ENCODE measurements at regions not wholly inside any gene's neighbourhood (a gene's known extent, or its start where the extent isn't known, plus 50 kb on each side); places are given as distances from the start of the nearest gene placed in this dataset.

GRCh38 chr3:96000966-96001365 lies 813.4 kb upstream of the EPHA6 start:
- Mint-ChIP-seq H3K4me3 (no peak overlapping the region), H3K27ac (no peak overlapping the region), H3K4me1 (ENCODE audit: low read depth) (no peaks in the 10 kb centered on the region), H3K27me3 (ENCODE audit: low read depth) (no peaks in the 10 kb centered on the region), H3K36me3 (ENCODE audit: low read depth) (no peaks in the 10 kb centered on the region), H3K9me3 (peaks cover 18% of the 10 kb centered on the region)
- DNase-seq (ENCODE audit: low spot score), result no peak

- H3K27me3 Mint-ChIP-seq (ENCODE audit: low read depth), result no peaks in the 10 kb centered on the region
- H3K4me3 Mint-ChIP-seq, result no peak overlapping the region
- H3K9me3 Mint-ChIP-seq, result peaks cover 22% of the 10 kb centered on the region
- no peak overlapping the region for H3K27ac Mint-ChIP-seq
- no peaks in the 10 kb centered on the region for H3K4me1 Mint-ChIP-seq (ENCODE audit: low read depth)
- H3K36me3 Mint-ChIP-seq (ENCODE audit: low read depth), result no peaks in the 10 kb centered on the region
- no peak for DNase-seq (ENCODE audit: low spot score)
Measured at GRCh38 chr3:96007650-96008195, 806.7 kb upstream of the EPHA6 start.

- Mint-ChIP-seq H3K4me3 (no peak overlapping the region), H3K36me3 (ENCODE audit: low read depth) (no peaks in the 10 kb centered on the region), H3K9me3 (peaks cover 12% of the 10 kb centered on the region), H3K27me3 (ENCODE audit: low read depth) (no peaks in the 10 kb centered on the region), H3K4me1 (ENCODE audit: low read depth) (no peaks in the 10 kb centered on the region), H3K27ac (no peak overlapping the region)
- no peak for DNase-seq (ENCODE audit: low spot score)
Measured at GRCh38 chr3:96012939-96013338, 801.5 kb upstream of the EPHA6 start.

- Mint-ChIP-seq H3K4me1 (ENCODE audit: low read depth) (no peaks in the 10 kb centered on the region), H3K4me3 (no peak overlapping the region), H3K27ac (no peak overlapping the region), H3K27me3 (ENCODE audit: low read depth) (no peaks in the 10 kb centered on the region), H3K9me3 (peaks cover 4% of the 10 kb centered on the region), H3K36me3 (ENCODE audit: low read depth) (no peaks in the 10 kb centered on the region)
- DNase-seq (ENCODE audit: low spot score), result no peak
Measured at GRCh38 chr3:96017556-96017955, 796.8 kb upstream of the EPHA6 start.

- Mint-ChIP-seq H3K27me3 (ENCODE audit: low read depth) (no peaks in the 10 kb centered on the region), H3K27ac (no peak overlapping the region), H3K4me1 (ENCODE audit: low read depth) (no peaks in the 10 kb centered on the region), H3K9me3 (peaks cover 4% of the 10 kb centered on the region), H3K4me3 (no peak overlapping the region), H3K36me3 (ENCODE audit: low read depth) (no peaks in the 10 kb centered on the region)
- no peak for DNase-seq (ENCODE audit: low spot score)
Measured at GRCh38 chr3:96022676-96023075, 791.7 kb upstream of the EPHA6 start.

- no peak overlapping the region for H3K4me3 Mint-ChIP-seq
- H3K9me3 Mint-ChIP-seq, result no peaks in the 10 kb centered on the region
- H3K27me3 Mint-ChIP-seq (ENCODE audit: low read depth), result no peaks in the 10 kb centered on the region
- no peaks in the 10 kb centered on the region for H3K4me1 Mint-ChIP-seq (ENCODE audit: low read depth)
- no peak for DNase-seq (ENCODE audit: low spot score)
- no peaks in the 10 kb centered on the region for H3K36me3 Mint-ChIP-seq (ENCODE audit: low read depth)
- H3K27ac Mint-ChIP-seq, result no peak overlapping the region
Measured at GRCh38 chr3:96027718-96028117, 786.7 kb upstream of the EPHA6 start.

GRCh38 chr3:96039632-96040031 lies 774.8 kb upstream of the EPHA6 start:
- Mint-ChIP-seq H3K27ac (no peak overlapping the region), H3K4me3 (no peak overlapping the region), H3K4me1 (ENCODE audit: low read depth) (no peaks in the 10 kb centered on the region), H3K9me3 (no peaks in the 10 kb centered on the region), H3K27me3 (ENCODE audit: low read depth) (no peaks in the 10 kb centered on the region), H3K36me3 (ENCODE audit: low read depth) (no peaks in the 10 kb centered on the region)
- no peak for DNase-seq (ENCODE audit: low spot score)

GRCh38 chr3:96059301-96059700 lies 755.1 kb upstream of the EPHA6 start:
- DNase-seq (ENCODE audit: low spot score), result no peak
- Mint-ChIP-seq H3K36me3 (ENCODE audit: low read depth) (no peaks in the 10 kb centered on the region), H3K27me3 (ENCODE audit: low read depth) (no peaks in the 10 kb centered on the region), H3K4me1 (ENCODE audit: low read depth) (no peaks in the 10 kb centered on the region), H3K4me3 (no peak overlapping the region), H3K27ac (no peak overlapping the region), H3K9me3 (peaks cover 24% of the 10 kb centered on the region)

- H3K27ac Mint-ChIP-seq, result no peak overlapping the region
- H3K4me1 Mint-ChIP-seq (ENCODE audit: low read depth), result no peaks in the 10 kb centered on the region
- no peak overlapping the region for H3K4me3 Mint-ChIP-seq
- no peaks in the 10 kb centered on the region for H3K27me3 Mint-ChIP-seq (ENCODE audit: low read depth)
- no peaks in the 10 kb centered on the region for H3K36me3 Mint-ChIP-seq (ENCODE audit: low read depth)
- H3K9me3 Mint-ChIP-seq, result peaks cover 17% of the 10 kb centered on the region
- no peak for DNase-seq (ENCODE audit: low spot score)
Measured at GRCh38 chr3:96069065-96069464, 745.3 kb upstream of the EPHA6 start.

GRCh38 chr3:96070678-96071077 lies 743.7 kb upstream of the EPHA6 start:
- Mint-ChIP-seq H3K4me3 (no peak overlapping the region), H3K9me3 (peaks cover 13% of the 10 kb centered on the region), H3K4me1 (ENCODE audit: low read depth) (no peaks in the 10 kb centered on the region), H3K27me3 (ENCODE audit: low read depth) (no peaks in the 10 kb centered on the region), H3K27ac (no peak overlapping the region), H3K36me3 (ENCODE audit: low read depth) (no peaks in the 10 kb centered on the region)
- no peak for DNase-seq (ENCODE audit: low spot score)

GRCh38 chr3:96071097-96071496 lies 743.3 kb upstream of the EPHA6 start:
- no peaks in the 10 kb centered on the region for H3K36me3 Mint-ChIP-seq (ENCODE audit: low read depth)
- H3K4me1 Mint-ChIP-seq (ENCODE audit: low read depth), result no peaks in the 10 kb centered on the region
- peaks cover 13% of the 10 kb centered on the region for H3K9me3 Mint-ChIP-seq
- no peaks in the 10 kb centered on the region for H3K27me3 Mint-ChIP-seq (ENCODE audit: low read depth)
- no peak overlapping the region for H3K4me3 Mint-ChIP-seq
- DNase-seq (ENCODE audit: low spot score), result no peak
- H3K27ac Mint-ChIP-seq, result no peak overlapping the region

- H3K9me3 Mint-ChIP-seq, result peaks cover 13% of the 10 kb centered on the region
Measured at GRCh38 chr3:96072226-96072625, 742.2 kb upstream of the EPHA6 start.

GRCh38 chr3:96083610-96084009 lies 730.8 kb upstream of the EPHA6 start:
- no peaks in the 10 kb centered on the region for H3K36me3 Mint-ChIP-seq (ENCODE audit: low read depth)
- no peak overlapping the region for H3K4me3 Mint-ChIP-seq

More at GRCh38 chr3:96072226-96072625, 742.2 kb upstream of the EPHA6 start:
- no peak overlapping the region for H3K4me3 Mint-ChIP-seq
- H3K27ac Mint-ChIP-seq, result no peak overlapping the region
- H3K27me3 Mint-ChIP-seq (ENCODE audit: low read depth), result no peaks in the 10 kb centered on the region
- H3K4me1 Mint-ChIP-seq (ENCODE audit: low read depth), result no peaks in the 10 kb centered on the region
- DNase-seq (ENCODE audit: low spot score), result no peak
- no peaks in the 10 kb centered on the region for H3K36me3 Mint-ChIP-seq (ENCODE audit: low read depth)

GRCh38 chr3:96086018-96086417 lies 728.4 kb upstream of the EPHA6 start:
- Mint-ChIP-seq H3K4me1 (ENCODE audit: low read depth) (no peaks in the 10 kb centered on the region), H3K4me3 (no peak overlapping the region), H3K27ac (no peak overlapping the region), H3K9me3 (peaks cover 26% of the 10 kb centered on the region), H3K36me3 (ENCODE audit: low read depth) (no peaks in the 10 kb centered on the region), H3K27me3 (ENCODE audit: low read depth) (no peaks in the 10 kb centered on the region)
- DNase-seq (ENCODE audit: low spot score), result no peak

More at GRCh38 chr3:96083610-96084009, 730.8 kb upstream of the EPHA6 start:
- DNase-seq (ENCODE audit: low spot score), result no peak
- Mint-ChIP-seq H3K27me3 (ENCODE audit: low read depth) (no peaks in the 10 kb centered on the region), H3K4me1 (ENCODE audit: low read depth) (no peaks in the 10 kb centered on the region), H3K27ac (no peak overlapping the region), H3K9me3 (peaks cover 19% of the 10 kb centered on the region)

- Mint-ChIP-seq H3K36me3 (ENCODE audit: low read depth) (no peaks in the 10 kb centered on the region), H3K27me3 (ENCODE audit: low read depth) (no peaks in the 10 kb centered on the region), H3K9me3 (peaks cover 4% of the 10 kb centered on the region), H3K4me3 (no peak overlapping the region), H3K27ac (no peak overlapping the region), H3K4me1 (ENCODE audit: low read depth) (no peaks in the 10 kb centered on the region)
- DNase-seq (ENCODE audit: low spot score), result no peak
Measured at GRCh38 chr3:96101006-96101560, 713.3 kb upstream of the EPHA6 start.

Measured in T-helper 2 cell treated with Interferon-gamma antibody and Interleukin-4, amounts not matched to agents 5 μg/mL and 100 μg/mL, for 36 hours (primary cell).